ENCODE measurements at regions not wholly inside any gene's neighbourhood (a gene's known extent, or its start where the extent isn't known, plus 50 kb on each side); places are given as distances from the start of the nearest gene placed in this dataset.
A peak's percentile ranks its signal among the peaks of the same experiment; 100 is the strongest.
"Not testable (repeated sequence)": the region's sequence is repeated elsewhere in the genome, so short reads cannot be mapped to it uniquely, and the experiment has no call there.

- DNase-seq (ENCODE audit: low spot score): peak; percentile 89
These were observed 326.4 kb downstream of the DCHS2 start for GRCh38 chr4:154164931-154165839.

- no peak for DNase-seq (ENCODE audit: low spot score)
These were observed 330.9 kb downstream of the DCHS2 start for GRCh38 chr4:154160519-154161301.

- DNase-seq (ENCODE audit: low spot score): peak; percentile 11
These were observed 333.0 kb downstream of the DCHS2 start for GRCh38 chr4:154158361-154159155.

GRCh38 chr4:154152546-154152945 is 339.1 kb downstream of the DCHS2 start:
- DNase-seq (ENCODE audit: low spot score): no peak

- DNase-seq (ENCODE audit: low spot score): not testable (repeated sequence)
These were observed 342.4 kb downstream of the DCHS2 start for GRCh38 chr4:154149236-154149635.

- DNase-seq (ENCODE audit: low spot score): no peak
These were observed 347.9 kb downstream of the DCHS2 start for GRCh38 chr4:154143720-154144119.

GRCh38 chr4:154142664-154143063 is 348.9 kb downstream of the DCHS2 start:
- no peak for DNase-seq (ENCODE audit: low spot score)

GRCh38 chr4:154140869-154141268 is 350.7 kb downstream of the DCHS2 start:
- no peak for DNase-seq (ENCODE audit: low spot score)

- DNase-seq (ENCODE audit: low spot score): no peak
These were observed 348.5 kb upstream of the SFRP2 start for GRCh38 chr4:154137320-154137905.

- no peak for DNase-seq (ENCODE audit: low spot score)
These were observed 346.7 kb upstream of the SFRP2 start for GRCh38 chr4:154135576-154135975.

- DNase-seq (ENCODE audit: low spot score): no peak
These were observed 343.5 kb upstream of the SFRP2 start for GRCh38 chr4:154132406-154132805.

- no peak for DNase-seq (ENCODE audit: low spot score)
These were observed 337.4 kb upstream of the SFRP2 start for GRCh38 chr4:154126276-154126675.

- no peak for DNase-seq (ENCODE audit: low spot score)
These were observed 336.5 kb upstream of the SFRP2 start for GRCh38 chr4:154125340-154125739.

GRCh38 chr4:154124539-154125255 is 335.8 kb upstream of the SFRP2 start:
- DNase-seq (ENCODE audit: low spot score): peak; percentile 77

GRCh38 chr4:154123897-154124296 is 335.0 kb upstream of the SFRP2 start:
- no peak for DNase-seq (ENCODE audit: low spot score)

GRCh38 chr4:154120690-154121345 is 331.9 kb upstream of the SFRP2 start:
- no peak for DNase-seq (ENCODE audit: low spot score)

- DNase-seq (ENCODE audit: low spot score): no peak
These were observed 331.3 kb upstream of the SFRP2 start for GRCh38 chr4:154120006-154120676.

GRCh38 chr4:154119317-154119716 is 330.4 kb upstream of the SFRP2 start:
- DNase-seq (ENCODE audit: low spot score): peak; percentile 27

GRCh38 chr4:154117726-154118125 is 328.8 kb upstream of the SFRP2 start:
- not testable (repeated sequence) for DNase-seq (ENCODE audit: low spot score)

- no peak for DNase-seq (ENCODE audit: low spot score)
These were observed 318.5 kb upstream of the SFRP2 start for GRCh38 chr4:154107337-154107736.

Data from AG20443 (cell line).